Cardiac fibroblast (primary cell): ENCODE measurements at regions not wholly inside any gene's neighbourhood (a gene's known extent, or its start where the extent isn't known, plus 50 kb on each side); places are given as distances from the start of the nearest gene placed in this dataset.

ENCODE experiments used
- DNase-seq, 2 donors: peaks; one replicate each; pipeline versions ENCODE4 v3.0.0 to v3.0.0-alpha.2; 2010; ENCODE audit warnings: low read depth in 2 of 2
- H3K4me3 ChIP-seq, 2 donors: replicated peaks in 1 of 2; 1 replicate in 1 of 2; 2 replicates in 1 of 2; pipeline ENCODE4 v1.5.1; 2011; ENCODE audit warnings: low read depth in 2 of 2, low read length in 2 of 2, mild to moderate bottlenecking in 2 of 2, moderate library complexity in 1 of 2
- TF ChIP-seq, protein P1 (sequence below): IDR thresholded peaks from one replicate; pipeline ENCODE4 v1.5.1; 2011; ENCODE audit warnings: low read depth, mild to moderate bottlenecking, low read length, inconsistent platforms

DNA sequence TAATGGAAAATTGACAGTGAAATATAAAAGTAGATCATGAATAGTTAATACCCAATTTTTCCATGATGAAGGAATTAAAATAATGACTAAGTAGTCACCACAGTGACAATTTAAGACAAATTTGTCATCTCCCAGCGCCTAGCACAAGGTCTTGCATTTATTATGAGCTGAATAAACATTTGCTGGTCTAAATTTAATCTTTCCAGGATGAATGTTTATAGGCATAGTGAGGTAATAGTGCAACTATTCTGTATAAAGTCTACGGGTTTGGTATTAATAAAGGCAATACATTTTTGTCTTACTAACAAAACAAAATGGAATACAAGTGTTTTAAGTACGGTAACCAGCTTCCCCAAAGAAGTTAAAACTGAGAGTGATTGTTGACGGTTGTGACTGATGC, 209.3 kb downstream of the CD47 start:
- TF ChIP-seq, protein P1, sequence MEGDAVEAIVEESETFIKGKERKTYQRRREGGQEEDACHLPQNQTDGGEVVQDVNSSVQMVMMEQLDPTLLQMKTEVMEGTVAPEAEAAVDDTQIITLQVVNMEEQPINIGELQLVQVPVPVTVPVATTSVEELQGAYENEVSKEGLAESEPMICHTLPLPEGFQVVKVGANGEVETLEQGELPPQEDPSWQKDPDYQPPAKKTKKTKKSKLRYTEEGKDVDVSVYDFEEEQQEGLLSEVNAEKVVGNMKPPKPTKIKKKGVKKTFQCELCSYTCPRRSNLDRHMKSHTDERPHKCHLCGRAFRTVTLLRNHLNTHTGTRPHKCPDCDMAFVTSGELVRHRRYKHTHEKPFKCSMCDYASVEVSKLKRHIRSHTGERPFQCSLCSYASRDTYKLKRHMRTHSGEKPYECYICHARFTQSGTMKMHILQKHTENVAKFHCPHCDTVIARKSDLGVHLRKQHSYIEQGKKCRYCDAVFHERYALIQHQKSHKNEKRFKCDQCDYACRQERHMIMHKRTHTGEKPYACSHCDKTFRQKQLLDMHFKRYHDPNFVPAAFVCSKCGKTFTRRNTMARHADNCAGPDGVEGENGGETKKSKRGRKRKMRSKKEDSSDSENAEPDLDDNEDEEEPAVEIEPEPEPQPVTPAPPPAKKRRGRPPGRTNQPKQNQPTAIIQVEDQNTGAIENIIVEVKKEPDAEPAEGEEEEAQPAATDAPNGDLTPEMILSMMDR, result no peak
- no peak overlapping the region for H3K4me3 ChIP-seq
- no peak for DNase-seq

DNA sequence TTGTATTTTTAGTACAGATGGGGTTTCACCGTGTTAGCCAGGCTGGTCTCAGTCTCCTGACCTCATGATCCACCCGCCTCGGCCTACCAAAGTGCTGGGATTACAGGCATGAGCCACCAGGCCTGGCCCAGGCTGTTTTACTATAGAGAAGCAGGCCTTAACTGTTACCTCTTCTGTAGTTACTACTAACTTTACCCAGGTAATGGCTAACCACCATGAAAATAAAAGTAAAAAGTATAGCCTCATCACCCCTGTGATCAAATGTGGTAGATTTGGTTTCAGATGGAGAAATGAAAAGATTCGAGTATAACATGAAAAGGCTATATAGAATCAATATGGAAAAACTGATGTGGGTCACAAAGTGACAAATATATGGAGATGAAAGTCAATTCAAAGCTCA, 210.1 kb downstream of the CD47 start:
- TF ChIP-seq, protein P1, result no peak
- H3K4me3 ChIP-seq, result no peak overlapping the region
- no peak for DNase-seq

DNA sequence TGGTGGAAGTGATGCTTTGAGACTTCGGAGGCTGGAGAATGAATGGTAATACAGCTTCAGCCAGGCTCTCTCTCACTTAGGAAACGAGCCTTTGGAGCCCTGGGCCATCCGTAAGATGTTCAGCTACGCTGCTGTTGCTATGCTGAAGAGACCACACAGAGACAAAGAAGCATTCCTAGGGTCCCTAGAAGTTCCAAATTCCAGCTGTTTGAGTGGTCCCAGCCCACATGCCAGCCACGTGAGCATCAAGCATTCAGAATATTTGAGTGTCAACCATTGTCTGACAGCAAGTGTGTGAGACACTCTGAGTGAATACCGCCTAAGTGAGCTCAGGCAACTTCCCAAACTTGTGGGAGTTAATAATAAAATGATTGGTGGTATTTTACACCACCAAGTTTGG, 212.9 kb downstream of the CD47 start:
- TF ChIP-seq, protein P1, result no peak
- H3K4me3 ChIP-seq, result no peak overlapping the region
- DNase-seq, result no peak

DNA sequence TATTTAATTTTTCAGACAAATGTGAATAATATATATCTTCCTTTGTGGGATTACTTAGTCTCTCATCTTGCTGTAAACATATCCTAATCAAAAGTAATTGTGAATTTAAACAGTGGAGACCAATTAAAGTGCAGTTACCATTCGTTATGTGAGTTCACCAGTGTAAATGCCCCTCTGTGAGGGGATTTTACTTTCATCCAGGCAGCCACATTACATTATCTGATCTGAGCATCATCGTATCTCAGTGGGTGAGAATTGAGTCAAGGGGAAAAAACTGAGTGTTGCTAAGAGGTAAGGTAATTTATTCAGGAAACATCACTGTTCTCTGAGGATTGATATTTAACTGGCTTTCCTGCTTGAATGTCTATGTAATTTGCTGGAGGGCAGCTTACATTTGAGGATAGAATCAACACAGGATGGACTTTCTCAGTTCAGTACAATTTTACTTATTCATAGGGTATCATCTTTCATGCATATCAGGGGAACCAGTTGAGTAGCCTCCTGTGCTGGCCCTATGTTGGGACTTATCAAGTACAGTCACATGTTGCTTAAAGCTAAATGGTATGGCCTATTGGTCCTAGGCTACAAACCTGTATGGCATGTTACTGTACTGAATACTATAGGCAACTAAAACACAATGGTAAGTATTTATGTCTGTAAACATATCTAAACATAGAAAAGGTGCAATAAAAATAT, 219.7 kb downstream of the CD47 start:
- no peak overlapping the region for H3K4me3 ChIP-seq
- no peak for DNase-seq
- TF ChIP-seq, protein P1, result no peak

DNA sequence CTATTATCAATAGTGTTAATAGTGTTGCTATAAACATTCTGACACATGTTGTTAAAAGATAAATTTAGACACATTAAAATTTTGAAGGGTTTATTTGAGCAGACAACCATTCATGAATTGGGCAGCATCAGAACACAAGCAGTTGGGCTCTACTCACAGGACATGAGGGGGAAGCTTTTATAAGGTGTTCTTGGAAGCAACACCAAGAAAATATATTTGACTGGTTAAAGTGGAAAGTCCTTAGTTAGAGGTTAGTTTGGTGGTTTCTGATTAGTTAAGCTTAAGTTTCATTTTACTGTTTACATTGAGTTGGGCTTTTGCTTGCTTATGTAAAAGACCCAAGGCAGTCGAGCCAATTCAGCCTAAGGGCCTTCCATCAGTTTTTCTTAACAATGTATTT, 220.7 kb downstream of the CD47 start:
- TF ChIP-seq, protein P1, result no peak
- DNase-seq, result no peak
- H3K4me3 ChIP-seq, result no peak overlapping the region

DNA sequence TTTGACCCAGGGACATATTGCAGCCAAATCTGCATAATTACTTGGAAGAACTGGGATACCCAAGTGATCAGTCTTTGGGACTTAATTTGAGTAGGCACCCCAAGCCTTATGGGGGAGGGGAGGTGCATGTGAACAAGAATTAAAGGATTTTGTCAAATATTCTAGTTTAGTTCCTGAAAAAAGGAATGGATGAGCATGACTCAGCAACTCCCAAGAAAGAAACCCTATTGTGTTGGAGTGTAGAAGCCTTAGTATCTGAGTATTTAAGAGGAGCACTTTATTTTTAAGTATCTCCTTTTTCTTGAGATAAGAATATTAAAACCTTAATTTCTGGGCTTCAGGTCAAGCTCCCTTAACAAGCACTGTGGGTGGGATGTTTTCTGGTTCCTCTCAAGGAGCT, 222.4 kb downstream of the CD47 start:
- no peak for DNase-seq
- TF ChIP-seq, protein P1, result no peak

DNA sequence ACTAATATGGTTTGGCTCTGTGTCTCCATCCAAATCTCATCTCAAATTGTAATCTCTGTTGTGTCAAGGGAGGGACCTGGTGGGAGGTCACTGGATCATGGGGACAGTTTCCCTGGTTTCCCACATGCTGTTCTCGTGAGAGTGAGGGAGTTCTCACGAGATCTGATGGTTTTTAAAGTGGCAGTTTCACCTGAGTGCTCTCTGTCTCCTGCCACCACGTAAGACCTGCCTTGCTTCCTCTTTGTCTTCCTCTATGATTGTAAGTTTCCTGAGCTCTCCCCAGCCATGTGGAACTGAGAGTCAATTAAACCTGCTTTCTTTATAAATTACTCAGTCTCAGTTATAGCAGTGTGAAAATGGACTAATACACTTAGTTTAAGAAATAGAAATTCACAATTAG, 228.9 kb downstream of the CD47 start:
- TF ChIP-seq, protein P1, result no peak
- no peak for DNase-seq
- no peak overlapping the region for H3K4me3 ChIP-seq

More for the DNA sequence above, 222.4 kb downstream of the CD47 start:
- H3K4me3 ChIP-seq, result no peak overlapping the region
